ENCODE measurements at regions not wholly inside any gene's neighbourhood (a gene's known extent, or its start where the extent isn't known, plus 50 kb on each side); places are given as distances from the start of the nearest gene placed in this dataset.

DNA sequence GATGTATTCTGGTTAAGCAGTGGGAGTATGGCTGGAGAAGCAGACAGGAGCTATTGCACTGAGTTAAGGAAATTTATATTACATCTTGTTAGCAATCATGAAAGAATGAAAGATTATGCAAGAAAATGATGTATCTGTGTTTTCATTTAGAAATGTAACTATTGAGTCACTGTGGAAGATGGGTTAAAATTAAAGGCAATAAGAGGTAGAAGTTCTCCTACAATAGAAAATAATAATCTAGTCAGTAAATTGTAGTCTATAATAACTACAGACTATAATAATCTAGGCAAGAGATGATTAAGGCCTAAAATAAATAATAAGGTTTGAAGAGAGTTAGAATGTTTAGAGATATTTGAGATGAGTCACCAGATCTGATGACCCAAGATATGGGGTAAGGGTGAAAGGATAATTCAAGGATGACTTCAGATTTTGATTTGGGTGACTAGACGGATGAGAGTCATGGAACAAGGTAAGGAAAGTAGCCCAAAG lies 371.9 kb upstream of the KCNH7 start:
- H3K36me3 ChIP-seq = no peaks in the 10 kb centered on the region

DNA sequence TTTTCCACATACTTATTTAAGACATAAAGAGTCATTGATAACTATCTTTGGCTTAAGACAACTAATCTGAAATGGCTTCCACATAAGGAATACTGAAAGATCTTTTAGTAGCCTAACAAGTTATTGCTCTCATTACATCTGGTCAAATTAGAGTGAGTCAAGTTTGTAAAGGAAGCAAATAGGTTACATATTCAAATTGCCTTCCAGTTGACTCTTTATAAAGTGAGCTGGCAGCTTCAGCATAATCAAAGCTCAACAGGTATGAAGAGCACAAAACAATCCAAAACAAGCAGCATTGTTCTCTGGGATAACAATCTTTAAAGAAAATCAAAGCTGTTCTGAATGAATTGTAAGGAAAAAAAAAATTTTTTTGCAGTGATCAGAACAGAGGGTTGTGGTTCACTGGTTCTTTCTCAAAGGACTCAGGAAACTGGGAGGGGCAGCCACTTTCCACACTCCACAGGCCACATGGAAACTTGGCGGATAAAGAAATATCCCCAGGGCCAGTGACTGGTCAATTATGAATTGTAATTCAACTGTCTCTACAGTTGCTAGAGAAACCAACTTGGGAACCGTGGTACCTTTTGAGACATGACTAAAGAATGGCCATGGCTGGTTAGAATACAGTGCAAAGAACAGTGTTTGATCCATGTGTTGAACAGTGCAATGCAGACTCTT lies 369.3 kb upstream of the KCNH7 start:
- no peaks in the 10 kb centered on the region for H3K4me1 ChIP-seq
- H3K36me3 ChIP-seq = no peaks in the 10 kb centered on the region
- TF ChIP-seq, protein P1, sequence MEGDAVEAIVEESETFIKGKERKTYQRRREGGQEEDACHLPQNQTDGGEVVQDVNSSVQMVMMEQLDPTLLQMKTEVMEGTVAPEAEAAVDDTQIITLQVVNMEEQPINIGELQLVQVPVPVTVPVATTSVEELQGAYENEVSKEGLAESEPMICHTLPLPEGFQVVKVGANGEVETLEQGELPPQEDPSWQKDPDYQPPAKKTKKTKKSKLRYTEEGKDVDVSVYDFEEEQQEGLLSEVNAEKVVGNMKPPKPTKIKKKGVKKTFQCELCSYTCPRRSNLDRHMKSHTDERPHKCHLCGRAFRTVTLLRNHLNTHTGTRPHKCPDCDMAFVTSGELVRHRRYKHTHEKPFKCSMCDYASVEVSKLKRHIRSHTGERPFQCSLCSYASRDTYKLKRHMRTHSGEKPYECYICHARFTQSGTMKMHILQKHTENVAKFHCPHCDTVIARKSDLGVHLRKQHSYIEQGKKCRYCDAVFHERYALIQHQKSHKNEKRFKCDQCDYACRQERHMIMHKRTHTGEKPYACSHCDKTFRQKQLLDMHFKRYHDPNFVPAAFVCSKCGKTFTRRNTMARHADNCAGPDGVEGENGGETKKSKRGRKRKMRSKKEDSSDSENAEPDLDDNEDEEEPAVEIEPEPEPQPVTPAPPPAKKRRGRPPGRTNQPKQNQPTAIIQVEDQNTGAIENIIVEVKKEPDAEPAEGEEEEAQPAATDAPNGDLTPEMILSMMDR (IDR thresholded peaks at IDR 0.05) = no peak
- no peak for DNase-seq
- no peaks in the 10 kb centered on the region for H3K9me3 ChIP-seq
- ATAC-seq = no peak
- no peaks in the 10 kb centered on the region for H3K27me3 ChIP-seq
- intact Hi-C loops (cut with DNase I) = no loop called here
- H3K4me3 ChIP-seq = no peak overlapping the region
- no peak overlapping the region for H3K27ac ChIP-seq

More for the DNA sequence above, 371.9 kb upstream of the KCNH7 start:
- intact Hi-C loops (cut with DNase I) = no loop called here
- Histone ChIP-seq H3K4me3 (no peak overlapping the region), H3K27me3 (no peaks in the 10 kb centered on the region), H3K4me1 (no peaks in the 10 kb centered on the region), H3K9me3 (no peaks in the 10 kb centered on the region), H3K27ac (no peak overlapping the region)
- TF ChIP-seq, protein P1 (IDR thresholded peaks at IDR 0.05) = no peak
- no peak for DNase-seq
- no peak for ATAC-seq

DNA sequence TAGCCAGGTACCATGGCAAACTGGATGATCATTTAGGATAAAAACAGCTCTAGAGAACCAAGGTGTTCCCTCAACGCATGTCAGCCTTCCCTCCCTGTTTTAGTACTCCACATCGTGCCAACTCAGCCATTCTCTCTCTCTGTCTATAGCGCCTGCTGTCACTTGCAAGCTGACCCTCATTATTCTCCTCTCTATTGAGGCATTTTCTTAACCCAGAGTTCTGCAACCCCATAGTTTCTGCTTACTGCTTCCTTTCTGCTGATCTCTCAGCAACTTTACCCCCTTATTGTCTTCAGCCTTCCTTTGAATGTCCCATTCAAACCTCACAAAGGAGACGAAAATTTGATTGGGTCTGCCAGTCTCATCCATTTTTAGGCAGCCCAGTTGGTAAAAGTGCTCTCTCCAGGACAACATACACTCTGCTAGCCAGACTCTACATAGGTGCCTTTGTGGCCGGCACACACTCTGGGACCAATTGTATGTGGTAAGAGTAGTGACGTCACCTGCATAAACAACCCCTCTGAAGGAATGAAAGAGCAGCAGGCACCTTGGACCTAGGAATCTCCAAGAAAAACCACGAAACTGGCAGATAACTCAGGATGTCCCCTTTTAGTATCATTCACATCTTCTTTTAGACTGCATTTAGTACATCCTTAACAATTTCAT lies 367.2 kb upstream of the KCNH7 start:
- H3K4me1 ChIP-seq = no peaks in the 10 kb centered on the region
- H3K36me3 ChIP-seq = no peaks in the 10 kb centered on the region
- intact Hi-C loops (cut with DNase I) = no loop called here
- no peak overlapping the region for H3K27ac ChIP-seq
- no peaks in the 10 kb centered on the region for H3K9me3 ChIP-seq
- ATAC-seq (no peak), DNase-seq (no peak)
- no peak overlapping the region for H3K4me3 ChIP-seq
- no peaks in the 10 kb centered on the region for H3K27me3 ChIP-seq
- TF ChIP-seq, protein P1 (IDR thresholded peaks at IDR 0.05) = no peak

DNA sequence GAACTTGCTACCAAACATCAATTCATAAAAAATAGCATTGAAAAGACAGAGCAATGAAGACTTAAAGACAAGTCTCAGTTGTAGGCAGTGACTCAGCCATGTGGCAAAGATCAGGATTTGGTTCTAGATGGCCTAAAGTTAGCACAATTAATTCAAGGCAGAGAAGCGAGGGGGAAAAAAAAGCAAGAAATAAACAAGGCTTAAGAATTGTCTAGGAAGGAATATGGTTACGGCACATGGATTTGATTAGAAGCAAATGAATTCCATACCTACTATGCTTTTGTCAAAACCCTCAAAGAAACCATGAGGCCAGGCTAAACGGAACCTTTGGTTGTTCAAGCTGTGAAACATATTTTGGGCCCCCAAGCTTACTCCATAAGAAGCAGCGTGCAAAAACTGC lies 362.2 kb upstream of the KCNH7 start:
- H3K27ac ChIP-seq = no peak overlapping the region

DNA sequence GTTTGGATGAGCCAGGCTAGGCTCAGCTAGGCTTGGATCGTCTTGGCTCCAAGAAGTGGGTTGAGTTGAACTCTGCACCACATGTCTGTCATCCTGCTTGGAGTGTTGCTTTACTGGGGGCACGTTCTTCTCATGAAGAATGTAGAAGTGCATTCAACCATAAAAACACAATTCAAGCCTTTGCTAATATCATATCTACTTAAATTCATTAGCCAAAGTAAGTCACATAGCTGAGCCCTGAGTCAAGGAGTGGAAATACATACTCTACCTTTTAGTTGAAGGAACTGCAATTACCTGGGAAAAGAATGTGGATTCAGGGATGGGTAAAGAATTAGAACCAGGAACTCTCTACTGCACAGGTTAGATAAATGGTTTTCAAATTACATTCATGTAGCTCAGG lies 360.4 kb upstream of the KCNH7 start:
- intact Hi-C loops (cut with DNase I) = no loop called here
- no peak for ATAC-seq

More for the DNA sequence above, 362.2 kb upstream of the KCNH7 start:
- DNase-seq (no peak), ATAC-seq (no peak)
- no peak overlapping the region for H3K4me3 ChIP-seq
- TF ChIP-seq, protein P1 (IDR thresholded peaks at IDR 0.05) = no peak
- H3K4me1 ChIP-seq = no peaks in the 10 kb centered on the region
- H3K36me3 ChIP-seq = no peaks in the 10 kb centered on the region
- peaks cover 0 to 4% of the 10 kb centered on the region in 2 donors for H3K9me3 ChIP-seq
- no peaks in the 10 kb centered on the region for H3K27me3 ChIP-seq
- intact Hi-C loops (cut with DNase I) = no loop called here

More for the DNA sequence above, 360.4 kb upstream of the KCNH7 start:
- H3K4me3 ChIP-seq = no peak overlapping the region
- H3K27me3 ChIP-seq = no peaks in the 10 kb centered on the region
- H3K36me3 ChIP-seq = no peaks in the 10 kb centered on the region
- no peak for DNase-seq
- TF ChIP-seq, protein P1 (IDR thresholded peaks at IDR 0.05) = no peak
- H3K27ac ChIP-seq = no peak overlapping the region
- H3K4me1 ChIP-seq = no peaks in the 10 kb centered on the region
- H3K9me3 ChIP-seq = peaks cover 0 to 4% of the 10 kb centered on the region in 2 donors
